HepG2 (cell line): ENCODE measurements at regions not wholly inside any gene's neighbourhood (a gene's known extent, or its start where the extent isn't known, plus 50 kb on each side); places are given as distances from the start of the nearest gene placed in this dataset.

Experiments used
- ATAC-seq: fragments of 200-7000 bp; cut with Tn5 transposase; 3 replicates; pipeline ENCODE4 v1.9.1; 2020; ENCODE audit warnings: mild to moderate bottlenecking, moderate library complexity
- BruUV-seq: library from RNA; stranded (reverse); fragments of 400-500 nt; replicated peaks from 2 replicates; lab custom pipeline; 2021; lab: Mats Ljungman, UMichigan
- CTCF ChIA-PET: fragments of 300-600 bp; formaldehyde crosslinking; extraction: SDS; loops from one replicate; lab custom pipeline; 2021; ENCODE audit warnings: low total read pairs, inconsistent platforms, low intra/inter-chr PET ratio; lab: Yijun Ruan, JAX
- POLR2A ChIA-PET: fragments of 350-600 bp; sonication (Branson Sonifier 250); formaldehyde crosslinking; loops from one replicate; lab custom pipeline; 2020; ENCODE audit warnings: antibody characterized with exemption, inconsistent platforms; lab: Yijun Ruan, JAX
- DNase-seq: peaks from one replicate; pipeline ENCODE4 v3.0.0-alpha.2; 2015; ENCODE audit warnings: low spot score
- FAIRE-seq: peaks from 3 replicates; lab custom pipeline; 2011; peaks lifted over from hg19 to GRCh38; lab: Jason Lieb, UNC
- H2AFZ ChIP-seq: one replicate; pipeline ENCODE4 v1.6.1; 2011; ENCODE audit warnings: low read length, inconsistent platforms
- H3K27ac ChIP-seq: fragments of 300-600 bp; 3 replicates; pipeline ENCODE4 v1.8.0; 2011; ENCODE audit warnings: mixed run types, mild to moderate bottlenecking, mixed read lengths, low read length, inconsistent platforms; ENCODE audit not compliant: insufficient read depth; ENCODE audit errors: extremely low read length
- H3K27me3 ChIP-seq, 2 experiments: fragments of 200-600 bp in 1 of 2; 2 replicates in 1 of 2; 3 replicates in 1 of 2; pipeline versions ENCODE4 v1.6.0 to v1.8.0; 2011; ENCODE audit warnings: low read length in 2 of 2, mild to moderate bottlenecking in 2 of 2, moderate library complexity in 2 of 2, inconsistent platforms in 1 of 2; ENCODE audit not compliant: insufficient read depth in 2 of 2, control insufficient read depth in 1 of 2
- H3K36me3 ChIP-seq, 2 experiments: fragments of 200-600 bp in 1 of 2; replicated peaks in 1 of 2; 2 replicates in 1 of 2; 3 replicates in 1 of 2; pipeline versions ENCODE4 v1.5.1 to v1.8.0; 2011; ENCODE audit warnings: low read length in 2 of 2, inconsistent platforms in 1 of 2; ENCODE audit not compliant: insufficient read depth in 2 of 2, control insufficient read depth in 1 of 2
- H3K4me1 ChIP-seq: 2 replicates; pipeline ENCODE4 v1.5.1; 2012; ENCODE audit warnings: low read length, inconsistent platforms; ENCODE audit not compliant: insufficient read depth
- H3K4me2 ChIP-seq: 2 replicates; pipeline ENCODE4 v1.6.0; 2011; ENCODE audit warnings: low read depth, low read length, inconsistent platforms
- H3K4me3 ChIP-seq, 3 experiments: fragments of 200-600 bp in 1 of 3; sonication (generic), shearing (Covaris generic) in 1 of 3; replicated peaks in 1 of 3; 2 replicates each; pipeline ENCODE4 v1.5.1; 2011 to 2016; ENCODE audit warnings: low read length in 3 of 3, inconsistent platforms in 2 of 3, low read depth in 2 of 3, mild to moderate bottlenecking in 2 of 3, control low read depth in 1 of 3, mixed read lengths in 1 of 3; ENCODE audit not compliant: insufficient read depth in 1 of 3
- H3K79me2 ChIP-seq: one replicate; pipeline ENCODE4 v1.6.1; 2011; ENCODE audit warnings: low read length, inconsistent platforms; ENCODE audit not compliant: insufficient read depth
- H3K9ac ChIP-seq: 2 replicates; pipeline ENCODE4 v1.6.0; 2011; ENCODE audit warnings: mild to moderate bottlenecking, low read depth, low read length, inconsistent platforms; ENCODE audit not compliant: insufficient read depth
- H3K9me3 ChIP-seq: 2 replicates; pipeline ENCODE4 v1.5.1; 2012; ENCODE audit warnings: mild to moderate bottlenecking, low read length
- H4K20me1 ChIP-seq: 2 replicates; pipeline ENCODE4 v1.6.0; 2011; ENCODE audit warnings: inconsistent platforms, mild to moderate bottlenecking, low read length, moderate library complexity; ENCODE audit not compliant: insufficient read depth
- E2F5 ChIP-seq: sonication (generic); formaldehyde crosslinking; conservative IDR thresholded peaks from 2 replicates; pipeline ENCODE4 v1.4.0; 2020; ENCODE audit warnings: missing genetic modification reagents
- FOXJ3 ChIP-seq: sonication (generic); formaldehyde crosslinking; IDR thresholded peaks from 2 replicates; pipeline ENCODE4 v1.4.0; 2020; ENCODE audit warnings: missing genetic modification reagents, mild to moderate bottlenecking, borderline replicate concordance
- KAT8 ChIP-seq: IDR thresholded peaks from 2 replicates; pipeline ENCODE4 v1.6.1; 2016; ENCODE audit warnings: missing genetic modification reagents, missing compliant biosample characterization
- MXI1 ChIP-seq: IDR thresholded peaks from 3 replicates; pipeline ENCODE4 v1.6.1; 2012; ENCODE audit warnings: low read depth, low read length, inconsistent platforms, borderline replicate concordance
- SNRNP70 ChIP-seq: fragments of 200-400 bp; formaldehyde crosslinking; IDR thresholded peaks from 2 replicates; pipeline ENCODE4 v1.6.1; 2017; ENCODE audit warnings: mild to moderate bottlenecking, low read depth, low read length, moderate library complexity
- ZNF724P ChIP-seq: sonication (generic); formaldehyde crosslinking; IDR thresholded peaks from 2 replicates; pipeline ENCODE4 v1.8.0; 2022; ENCODE audit warnings: missing genetic modification reagents, borderline replicate concordance
- ZNF768 ChIP-seq: sonication (generic); formaldehyde crosslinking; IDR thresholded peaks from 2 replicates; pipeline ENCODE4 v1.4.0; 2020; ENCODE audit warnings: missing genetic modification reagents
- WGBS: methylation state at CpG from one replicate; pipeline ENCODE4 v1.1.6; 2017; ENCODE audit warnings: low lambda C conversion rate; 5-methylcytosine and 5-hydroxymethylcytosine counted together
- in situ Hi-C: cut with HindIII; loops from 2 replicates; pipeline ENCODE4 v1.10.0; 2017; ENCODE audit warnings: low pct_unique_long_range_greater_than_20kb; ENCODE audit not compliant: extremely low pct_ligation_motif_present
- intact Hi-C: fragments of 100-400 bp; cut with micrococcal nuclease; formaldehyde crosslinking; loops from one replicate; pipeline ENCODE4 v1.10.0; 2022; ENCODE audit not compliant: unreplicated experiment
- TF ChIP-seq, protein P1 (sequence below): sonication (generic); formaldehyde crosslinking; IDR thresholded peaks from 2 replicates; pipeline ENCODE4 v1.4.0; 2020; ENCODE audit warnings: mild to moderate bottlenecking, low read depth, missing genetic modification reagents

DNA sequence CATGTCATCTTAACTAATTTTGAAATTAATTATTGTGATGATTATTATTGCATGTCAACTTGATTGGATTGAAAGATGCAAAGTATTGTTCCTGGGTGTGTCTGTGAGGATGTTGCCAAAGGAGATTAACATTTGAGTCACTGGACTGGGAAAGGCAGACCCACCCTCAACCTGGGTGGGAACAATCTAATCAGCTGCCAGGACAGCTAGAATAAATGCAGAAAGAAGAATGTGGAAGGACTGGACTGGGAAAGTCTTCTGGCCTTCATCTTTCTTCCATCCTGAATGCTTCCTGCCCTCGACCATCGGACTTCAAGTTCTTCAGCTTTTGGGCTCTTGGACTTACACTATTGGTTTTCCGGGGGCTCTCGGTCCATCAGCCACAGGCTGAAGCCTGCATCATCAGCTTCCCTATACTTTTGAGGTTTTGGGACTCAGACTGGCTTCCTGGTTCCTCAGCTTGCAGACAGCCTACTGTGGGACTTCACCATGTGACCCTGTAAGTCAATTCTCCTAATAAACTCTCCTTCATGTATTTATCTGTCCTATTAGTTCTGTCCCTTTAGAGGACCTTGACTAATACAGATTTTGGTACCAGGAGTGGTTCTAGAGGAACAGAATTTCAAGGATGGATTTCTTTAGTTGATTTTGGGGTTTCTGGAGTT lies 959.8 kb downstream of the ANKRD7 start:
- Histone ChIP-seq H3K9ac (no peak overlapping the region), H4K20me1 (no peaks in the 10 kb centered on the region), H3K27me3 (no peaks in the 10 kb centered on the region), H3K9me3 (no peaks in the 10 kb centered on the region), H3K4me1 (no peaks in the 10 kb centered on the region)
- DNase-seq: no peak
- in situ Hi-C loops: loop anchor here (25.0 kb wide), 1 partner anchor 822 kb away; no protein-coding TSS in a partner anchor
- TF ChIP-seq SNRNP70: no peak
- TF ChIP-seq E2F5 (CRISPR knock-in tag): no peak
- TF ChIP-seq ZNF724P: no peak
- no peak for TF ChIP-seq ZNF768 (CRISPR knock-in tag)
- TF ChIP-seq, all 625 proteins: peak for 0
- intact Hi-C loops: no loop called here
- 25% methylated on average over 4 of the region's 4 CpGs for whole genome bisulfite sequencing
- H3K79me2 ChIP-seq: no peaks in the 10 kb centered on the region
- FAIRE-seq (no peak), ATAC-seq (no peak)
- H3K4me2 ChIP-seq: no peak overlapping the region
- no TSS peak for BruUV-seq
- H3K4me3 ChIP-seq: no peak overlapping the region
- H3K27ac ChIP-seq: no peak overlapping the region
- CTCF ChIA-PET: no interaction called here
- H2AFZ ChIP-seq: no peak overlapping the region
- H3K36me3 ChIP-seq: no peaks in the 10 kb centered on the region
- POLR2A ChIA-PET: no interaction called here

DNA sequence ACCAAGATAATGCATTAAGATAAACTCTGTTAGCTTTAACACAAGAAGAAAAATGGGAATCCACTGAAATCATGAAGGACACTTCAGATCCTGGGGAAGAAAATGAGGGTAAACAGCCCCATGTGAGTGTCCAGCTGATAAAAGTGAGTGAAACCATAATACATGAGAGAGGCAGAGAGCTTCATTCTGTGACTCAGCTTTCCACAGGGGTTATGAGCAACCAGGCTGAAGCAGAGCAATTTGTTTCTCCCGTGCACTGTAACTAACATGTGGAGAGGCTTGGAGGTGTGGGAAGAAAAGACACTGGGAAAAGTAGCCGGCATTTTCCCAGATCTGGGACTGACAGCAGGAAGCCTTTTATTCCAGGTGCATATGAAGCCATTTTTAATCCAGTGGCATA lies 971.7 kb downstream of the ANKRD7 start:
- no peaks in the 10 kb centered on the region for H4K20me1 ChIP-seq
- TF ChIP-seq FOXJ3 (CRISPR knock-in tag): no peak
- no peak for TF ChIP-seq MXI1
- TF ChIP-seq KAT8 (CRISPR knock-in tag): no peak
- TF ChIP-seq, protein P1, sequence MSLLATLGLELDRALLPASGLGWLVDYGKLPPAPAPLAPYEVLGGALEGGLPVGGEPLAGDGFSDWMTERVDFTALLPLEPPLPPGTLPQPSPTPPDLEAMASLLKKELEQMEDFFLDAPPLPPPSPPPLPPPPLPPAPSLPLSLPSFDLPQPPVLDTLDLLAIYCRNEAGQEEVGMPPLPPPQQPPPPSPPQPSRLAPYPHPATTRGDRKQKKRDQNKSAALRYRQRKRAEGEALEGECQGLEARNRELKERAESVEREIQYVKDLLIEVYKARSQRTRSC (CRISPR knock-in tag): no peak
- BruUV-seq: no TSS peak
- H3K9me3 ChIP-seq: no peaks in the 10 kb centered on the region
- no peaks in the 10 kb centered on the region for H3K27me3 ChIP-seq
- in situ Hi-C loops: loop anchor here (25.0 kb wide), 1 partner anchor 834 kb away; no protein-coding TSS in a partner anchor
- DNase-seq (no peak), FAIRE-seq (no peak), ATAC-seq (no peak)
- WGBS: 6% methylated on average over 2 of the region's 2 CpGs
- H3K9ac ChIP-seq: no peak overlapping the region
- no peak overlapping the region for H3K4me3 ChIP-seq
- no peak overlapping the region for H3K27ac ChIP-seq
- intact Hi-C loops: loop anchor here (5.0 kb wide), 2 partner anchors 279 to 844 kb away; no protein-coding TSS in a partner anchor
- ChIA-PET CTCF (no interaction called here), POLR2A (no interaction called here)
- no peaks in the 10 kb centered on the region for H3K79me2 ChIP-seq
- H3K4me1 ChIP-seq: no peaks in the 10 kb centered on the region
- H3K4me2 ChIP-seq: no peak overlapping the region
- H3K36me3 ChIP-seq: no peaks in the 10 kb centered on the region
- no peak overlapping the region for H2AFZ ChIP-seq
